Mesendoderm (in vitro differentiated cells): ENCODE measurements at regions not wholly inside any gene's neighbourhood (a gene's known extent, or its start where the extent isn't known, plus 50 kb on each side); places are given as distances from the start of the nearest gene placed in this dataset.

Experiments used
- DNase-seq: peaks from one replicate; pipeline ENCODE4 v3.0.0; 2013
- H2AK5ac ChIP-seq: 2 replicates; pipeline ENCODE4 v1.6.1; 2013; ENCODE audit warnings: low read length, inconsistent platforms
- H2BK120ac ChIP-seq: 2 replicates; pipeline ENCODE4 v1.6.1; 2013; ENCODE audit warnings: low read depth, mild to moderate bottlenecking, low read length, moderate library complexity, mixed read lengths
- H2BK15ac ChIP-seq: replicated peaks from 2 replicates; pipeline ENCODE4 v1.6.1; 2013; ENCODE audit warnings: low read depth, mild to moderate bottlenecking, moderate library complexity
- H2BK5ac ChIP-seq: 2 replicates; pipeline ENCODE4 v1.6.1; 2013; ENCODE audit warnings: low read length, inconsistent platforms
- H3K18ac ChIP-seq: 2 replicates; pipeline ENCODE4 v1.6.1; 2013; ENCODE audit warnings: mild to moderate bottlenecking, low read length, mixed read lengths
- H3K23ac ChIP-seq: one replicate; pipeline ENCODE4 v1.6.1; 2013; ENCODE audit warnings: low read length
- H3K27ac ChIP-seq: 2 replicates; pipeline ENCODE4 v1.5.1; 2013; ENCODE audit warnings: low read depth, mild to moderate bottlenecking, inconsistent platforms, low read length, moderate library complexity
- H3K27me3 ChIP-seq: 2 replicates; pipeline ENCODE4 v1.6.1; 2013; ENCODE audit warnings: low read length, control low read depth, mild to moderate bottlenecking, inconsistent platforms; ENCODE audit not compliant: insufficient read depth, poor library complexity
- H3K36me3 ChIP-seq: 2 replicates; pipeline ENCODE4 v1.6.1; 2013; ENCODE audit warnings: low read length, inconsistent platforms; ENCODE audit not compliant: control insufficient read depth, insufficient read depth
- H3K4ac ChIP-seq: one replicate; pipeline ENCODE4 v1.6.1; 2013; ENCODE audit warnings: low read depth, mild to moderate bottlenecking, low read length, moderate library complexity
- H3K4me1 ChIP-seq: 2 replicates; pipeline ENCODE4 v1.6.1; 2013; ENCODE audit warnings: low read depth, low read length, inconsistent platforms; ENCODE audit not compliant: control insufficient read depth
- H3K4me2 ChIP-seq: 2 replicates; pipeline ENCODE4 v1.6.1; 2013; ENCODE audit warnings: low read length
- H3K4me3 ChIP-seq: 2 replicates; pipeline ENCODE4 v1.5.1; 2013; ENCODE audit warnings: mild to moderate bottlenecking, low read length
- H3K56ac ChIP-seq: one replicate; pipeline ENCODE4 v1.6.1; 2013; ENCODE audit warnings: low read length
- H3K79me1 ChIP-seq: 2 replicates; pipeline ENCODE4 v1.6.1; 2013; ENCODE audit warnings: low read length, inconsistent platforms
- H3K79me2 ChIP-seq: 2 replicates; pipeline ENCODE4 v1.6.1; 2013; ENCODE audit warnings: mild to moderate bottlenecking, low read length; ENCODE audit not compliant: control insufficient read depth, insufficient read depth
- H3K9ac ChIP-seq: 2 replicates; pipeline ENCODE4 v1.6.1; 2013; ENCODE audit warnings: low read length, inconsistent platforms
- H4K5ac ChIP-seq: one replicate; pipeline ENCODE4 v1.6.1; 2013; ENCODE audit warnings: low read length
- H4K8ac ChIP-seq: one replicate; pipeline ENCODE4 v1.6.1; 2013; ENCODE audit warnings: low read depth, mild to moderate bottlenecking, control low read depth, low read length, moderate library complexity
- WGBS: extraction: QIAGEN DNeasy Blood & Tissue Kit; methylation state at CpG from one replicate; pipeline ENCODE4 v1.1.7; 2013; ENCODE audit warnings: low lambda C conversion rate, missing lambda C conversion rate; ENCODE audit not compliant: insufficient coverage; ENCODE audit errors: extremely low coverage; 5-methylcytosine and 5-hydroxymethylcytosine counted together

DNA sequence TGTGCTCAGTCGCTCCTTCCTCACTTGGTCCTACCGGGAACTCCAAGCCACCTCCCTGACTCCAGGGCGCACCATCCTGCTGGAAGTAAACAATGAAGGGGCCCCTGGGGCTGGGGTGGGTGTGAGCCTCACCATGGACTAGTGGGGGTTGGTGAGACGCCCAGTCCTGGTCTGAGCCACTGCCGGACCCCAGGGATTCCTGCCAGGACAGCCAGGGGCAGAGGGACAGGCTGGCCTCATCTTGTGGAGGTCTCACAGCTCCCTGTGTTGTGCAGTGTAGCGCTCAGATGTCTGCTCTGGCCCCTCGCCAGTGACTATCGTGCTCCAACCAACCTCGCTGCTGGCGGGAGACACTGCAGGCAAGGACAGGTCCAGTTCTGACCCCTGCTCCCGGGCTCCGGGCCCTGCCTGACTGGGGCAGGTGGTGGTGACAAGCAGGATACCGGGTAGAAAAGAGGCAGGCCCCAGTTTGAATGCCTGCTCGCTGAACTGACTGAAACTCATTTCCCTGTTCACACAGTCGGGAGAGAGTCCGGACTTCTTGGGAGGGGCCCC, 1021.4 kb downstream of the BRD1 start:
- no peak overlapping the region for H3K56ac ChIP-seq
- no peak overlapping the region for H3K23ac ChIP-seq
- no peak overlapping the region for H3K4me3 ChIP-seq
- H3K27ac ChIP-seq = no peak overlapping the region
- H3K4me1 ChIP-seq = peaks cover 4% of the 10 kb centered on the region
- no peak overlapping the region for H2BK15ac ChIP-seq
- H3K18ac ChIP-seq = no peak overlapping the region
- no peak overlapping the region for H4K8ac ChIP-seq
- H3K4me2 ChIP-seq = no peak overlapping the region
- H3K27me3 ChIP-seq = no peaks in the 10 kb centered on the region
- H3K79me2 ChIP-seq = no peaks in the 10 kb centered on the region
- WGBS = no CpG with 5 or more reads among the region's 16 CpGs
- H3K36me3 ChIP-seq = no peaks in the 10 kb centered on the region
- H3K79me1 ChIP-seq = no peaks in the 10 kb centered on the region
- no peak overlapping the region for H3K9ac ChIP-seq
- H2AK5ac ChIP-seq = no peak overlapping the region
- DNase-seq = no peak
- no peak overlapping the region for H3K4ac ChIP-seq
- H2BK120ac ChIP-seq = no peak overlapping the region
- H2BK5ac ChIP-seq = no peak overlapping the region
- H4K5ac ChIP-seq = no peak overlapping the region

DNA sequence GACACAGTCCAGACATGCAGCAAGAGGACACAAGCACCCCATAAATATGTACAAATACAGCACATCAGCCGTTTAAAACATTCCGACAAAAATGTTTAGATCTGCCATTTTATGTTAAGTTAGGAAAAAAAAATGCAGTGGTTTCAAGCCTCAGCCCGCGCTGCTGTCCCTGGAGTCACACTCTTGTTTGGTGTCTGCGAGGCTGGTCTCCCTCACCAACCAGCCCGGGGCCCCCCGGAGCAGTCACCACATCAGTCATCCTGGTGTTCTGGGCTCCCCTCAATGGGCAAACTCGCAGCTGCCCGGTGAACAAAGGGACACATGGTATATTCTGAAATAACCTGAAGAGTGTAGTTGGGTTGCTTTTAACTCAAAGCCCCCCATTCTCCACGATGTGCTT, 1022.2 kb downstream of the BRD1 start:
- no CpG with 5 or more reads among the region's 10 CpGs for WGBS
- H3K4me1 ChIP-seq = peaks cover 8% of the 10 kb centered on the region
- DNase-seq = no peak

GRCh38 chr22:48804811-48805301, 1022.8 kb downstream of the BRD1 start:
- Histone ChIP-seq H3K79me1 (no peaks in the 10 kb centered on the region), H2BK15ac (no peak overlapping the region)

More for the DNA sequence above, 1022.2 kb downstream of the BRD1 start:
- H3K4ac ChIP-seq = no peak overlapping the region
- H2AK5ac ChIP-seq = no peak overlapping the region
- no peak overlapping the region for H3K56ac ChIP-seq
- H2BK5ac ChIP-seq = no peak overlapping the region
- no peaks in the 10 kb centered on the region for H3K36me3 ChIP-seq
- H3K4me2 ChIP-seq = no peak overlapping the region
- no peaks in the 10 kb centered on the region for H3K27me3 ChIP-seq
- no peak overlapping the region for H3K18ac ChIP-seq
- no peak overlapping the region for H2BK15ac ChIP-seq
- H4K8ac ChIP-seq = no peak overlapping the region
- H3K23ac ChIP-seq = no peak overlapping the region
- no peak overlapping the region for H3K9ac ChIP-seq
- no peak overlapping the region for H2BK120ac ChIP-seq
- no peak overlapping the region for H4K5ac ChIP-seq
- no peak overlapping the region for H3K27ac ChIP-seq
- H3K79me1 ChIP-seq = no peaks in the 10 kb centered on the region
- no peak overlapping the region for H3K4me3 ChIP-seq
- H3K79me2 ChIP-seq = no peaks in the 10 kb centered on the region

GRCh38 chr22:48803948-48804810, 1023.5 kb downstream of the BRD1 start:
- no CpG with 5 or more reads among the region's 25 CpGs for whole genome bisulfite sequencing
- H4K8ac ChIP-seq = no peak overlapping the region

More at GRCh38 chr22:48804811-48805301, 1022.8 kb downstream of the BRD1 start:
- H3K4ac ChIP-seq = no peak overlapping the region
- no peak overlapping the region for H2BK5ac ChIP-seq
- H3K4me1 ChIP-seq = peaks cover 8% of the 10 kb centered on the region
- H2BK120ac ChIP-seq = no peak overlapping the region
- H3K9ac ChIP-seq = no peak overlapping the region
- H3K23ac ChIP-seq = no peak overlapping the region
- no peak overlapping the region for H3K4me2 ChIP-seq
- H3K27me3 ChIP-seq = no peaks in the 10 kb centered on the region
- no peaks in the 10 kb centered on the region for H3K36me3 ChIP-seq
- no peak overlapping the region for H4K8ac ChIP-seq
- H3K27ac ChIP-seq = no peak overlapping the region
- H3K56ac ChIP-seq = no peak overlapping the region
- H2AK5ac ChIP-seq = no peak overlapping the region
- no peaks in the 10 kb centered on the region for H3K79me2 ChIP-seq
- no peak for DNase-seq
- no peak overlapping the region for H3K4me3 ChIP-seq
- no CpG with 5 or more reads among the region's 22 CpGs for WGBS
- H4K5ac ChIP-seq = no peak overlapping the region
- H3K18ac ChIP-seq = no peak overlapping the region

GRCh38 chr22:48803171-48803947, 1024.3 kb downstream of the BRD1 start:
- Histone ChIP-seq H4K5ac (no peak overlapping the region), H3K27ac (no peak overlapping the region), H2BK5ac (no peak overlapping the region), H4K8ac (no peak overlapping the region), H3K4me2 (no peak overlapping the region), H2BK120ac (no peak overlapping the region), H3K79me2 (no peaks in the 10 kb centered on the region), H3K79me1 (no peaks in the 10 kb centered on the region), H3K18ac (no peak overlapping the region), H3K9ac (no peak overlapping the region), H2AK5ac (no peak overlapping the region), H3K4me3 (no peak overlapping the region), H3K4ac (no peak overlapping the region), H2BK15ac (no peak overlapping the region), H3K23ac (no peak overlapping the region), H3K36me3 (no peaks in the 10 kb centered on the region), H3K27me3 (no peaks in the 10 kb centered on the region), H3K56ac (peak overlapping the region; percentile 25), H3K4me1 (peaks cover 8% of the 10 kb centered on the region)
- DNase-seq = no peak
- no CpG with 5 or more reads among the region's 19 CpGs for WGBS

More at GRCh38 chr22:48803948-48804810, 1023.5 kb downstream of the BRD1 start:
- H3K4me1 ChIP-seq = peaks cover 8% of the 10 kb centered on the region
- H3K27ac ChIP-seq = no peak overlapping the region
- H4K5ac ChIP-seq = no peak overlapping the region
- no peak overlapping the region for H3K18ac ChIP-seq
- H3K4ac ChIP-seq = no peak overlapping the region
- no peak overlapping the region for H3K9ac ChIP-seq
- no peak overlapping the region for H2AK5ac ChIP-seq
- H3K27me3 ChIP-seq = no peaks in the 10 kb centered on the region
- H3K4me2 ChIP-seq = no peak overlapping the region
- no peak overlapping the region for H2BK15ac ChIP-seq
- H3K4me3 ChIP-seq = no peak overlapping the region
- H3K36me3 ChIP-seq = no peaks in the 10 kb centered on the region
- H3K79me2 ChIP-seq = no peaks in the 10 kb centered on the region
- DNase-seq = no peak
- H3K79me1 ChIP-seq = no peaks in the 10 kb centered on the region
- no peak overlapping the region for H3K23ac ChIP-seq
- H3K56ac ChIP-seq = peak overlapping the region; percentile 25
- H2BK120ac ChIP-seq = no peak overlapping the region
- H2BK5ac ChIP-seq = no peak overlapping the region
